GM19397 (cell line): ENCODE measurements at regions not wholly inside any gene's neighbourhood (a gene's known extent, or its start where the extent isn't known, plus 50 kb on each side); places are given as distances from the start of the nearest gene placed in this dataset.
"Not testable (repeated sequence)": the region's sequence is repeated elsewhere in the genome, so short reads cannot be mapped to it uniquely, and the experiment has no call there.

Source experiments
- ATAC-seq: cut with Tn5 transposase; IDR thresholded peaks from one replicate; pipeline ENCODE4 v1.9.1; 2021; ENCODE audit warnings: mild to moderate bottlenecking, moderate library complexity; ENCODE audit not compliant: unreplicated experiment

- ATAC-seq: no peak
Measured at GRCh38 chr3:106071306-106071705, 202.5 kb upstream of the CBLB start.

GRCh38 chr3:106072596-106072995, 203.8 kb upstream of the CBLB start:
- not testable (repeated sequence) for ATAC-seq

GRCh38 chr3:106073806-106074205, 205.0 kb upstream of the CBLB start:
- ATAC-seq: not testable (repeated sequence)

GRCh38 chr3:106075731-106076130, 206.9 kb upstream of the CBLB start:
- not testable (repeated sequence) for ATAC-seq

- ATAC-seq: no peak
Measured at GRCh38 chr3:106078635-106079034, 209.8 kb upstream of the CBLB start.

- ATAC-seq: no peak
Measured at GRCh38 chr3:106082616-106083015, 213.8 kb upstream of the CBLB start.

GRCh38 chr3:106083207-106083606, 214.4 kb upstream of the CBLB start:
- ATAC-seq: no peak

- ATAC-seq: no peak
Measured at GRCh38 chr3:106083854-106084253, 215.0 kb upstream of the CBLB start.

- ATAC-seq: no peak
Measured at GRCh38 chr3:106086038-106086437, 217.2 kb upstream of the CBLB start.

- ATAC-seq: no peak
Measured at GRCh38 chr3:106086636-106087035, 217.8 kb upstream of the CBLB start.

GRCh38 chr3:106088304-106088703, 219.5 kb upstream of the CBLB start:
- ATAC-seq: no peak

- ATAC-seq: no peak
Measured at GRCh38 chr3:106088899-106089298, 220.1 kb upstream of the CBLB start.

GRCh38 chr3:106089806-106090205, 221.0 kb upstream of the CBLB start:
- no peak for ATAC-seq

- no peak for ATAC-seq
Measured at GRCh38 chr3:106092792-106093191, 224.0 kb upstream of the CBLB start.

- ATAC-seq: no peak
Measured at GRCh38 chr3:106093616-106094015, 224.8 kb upstream of the CBLB start.

- ATAC-seq: no peak
Measured at GRCh38 chr3:106097817-106098435, 229.1 kb upstream of the CBLB start.

- no peak for ATAC-seq
Measured at GRCh38 chr3:106103383-106103782, 234.6 kb upstream of the CBLB start.

- ATAC-seq: no peak
Measured at GRCh38 chr3:106104078-106104477, 235.3 kb upstream of the CBLB start.

GRCh38 chr3:106108925-106109324, 240.1 kb upstream of the CBLB start:
- ATAC-seq: no peak

- not testable (repeated sequence) for ATAC-seq
Measured at GRCh38 chr3:106112561-106112960, 243.7 kb upstream of the CBLB start.

GRCh38 chr3:106113747-106114146, 244.9 kb upstream of the CBLB start:
- no peak for ATAC-seq

GRCh38 chr3:106114220-106114619, 245.4 kb upstream of the CBLB start:
- no peak for ATAC-seq

- no peak for ATAC-seq
Measured at GRCh38 chr3:106114848-106115247, 246.0 kb upstream of the CBLB start.
